ENCODE measurements at regions not wholly inside any gene's neighbourhood (a gene's known extent, or its start where the extent isn't known, plus 50 kb on each side); places are given as distances from the start of the nearest gene placed in this dataset.

DNA sequence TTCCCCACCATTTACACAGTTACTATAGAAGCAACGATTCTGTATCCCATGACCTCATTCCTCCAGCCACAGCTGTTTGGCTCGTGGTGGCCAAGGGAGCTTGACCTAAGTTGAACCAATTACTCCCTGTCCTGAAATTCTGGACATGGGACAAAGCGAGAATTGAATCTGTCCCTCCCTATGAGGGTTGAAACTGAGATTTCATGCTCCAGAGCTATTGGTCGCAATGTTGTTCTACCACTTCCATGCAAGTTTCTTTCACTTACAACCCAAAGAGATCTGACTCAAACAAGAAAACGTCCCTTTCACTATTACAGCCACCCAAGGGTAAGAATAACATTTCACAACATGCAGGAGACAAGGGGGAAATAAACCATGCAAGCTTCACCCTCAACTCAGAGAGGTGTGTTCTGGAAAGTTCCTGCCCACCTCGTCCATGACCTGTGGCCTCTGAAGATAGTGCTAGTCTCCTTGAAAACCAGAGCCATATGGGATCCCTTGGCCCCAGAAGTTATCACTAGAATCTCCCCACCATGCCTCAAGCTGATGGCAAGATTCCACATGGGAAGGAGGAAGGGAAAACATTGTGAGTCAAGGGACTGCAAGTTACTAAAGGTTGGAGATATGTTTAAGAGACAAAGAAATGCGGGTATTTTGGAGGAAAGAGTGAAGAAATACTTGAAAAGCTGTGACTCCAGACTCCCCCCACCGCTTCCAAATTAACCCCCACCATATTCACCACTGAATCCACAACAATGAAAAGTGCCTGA, 74.5 kb upstream of the SRSF6 start:
- no peaks in the 10 kb centered on the region for H3K79me2 ChIP-seq (replicated peaks; ENCODE audit: insufficient read depth)
- H3K9me2 ChIP-seq (ENCODE audit: insufficient read depth) = no peaks in the 10 kb centered on the region
- no peak overlapping the region for H3K4me2 ChIP-seq
- ATAC-seq (no peak), DNase-seq (ENCODE audit: low spot score) (no peak)
- H3K36me3 ChIP-seq (ENCODE audit: insufficient read depth) = no peaks in the 10 kb centered on the region; the same call in 1 of the 2 replicates
- H3K9me3 Mint-ChIP-seq = peaks cover 92% of the 10 kb centered on the region
- no peak overlapping the region for H3K4me3 Mint-ChIP-seq
- peaks cover 19% of the 10 kb centered on the region for H3K36me3 Mint-ChIP-seq (ENCODE audit: low read depth)
- no peak overlapping the region for H3K4me3 ChIP-seq
- H3K27ac ChIP-seq (ENCODE audit: low read depth) = no peak overlapping the region
- H3K27me3 Mint-ChIP-seq (ENCODE audit: insufficient read depth, low read depth, poor library complexity) = peaks cover 3% of the 10 kb centered on the region
- H3K27ac Mint-ChIP-seq = no peak overlapping the region
- no peaks in the 10 kb centered on the region for H3K4me1 ChIP-seq (ENCODE audit: insufficient read depth)
- TF ChIP-seq NANOG (IDR thresholded peaks at IDR 0.05; ENCODE audit: borderline replicate concordance) (no peak), POLR2AphosphoS5 (IDR thresholded peaks at IDR 0.05; ENCODE audit: low read depth) (no peak), JUNB (IDR thresholded peaks at IDR 0.05; ENCODE audit: unreplicated experiment) (no peak), CREB1 (CRISPR knock-in tag; IDR thresholded peaks at IDR 0.05; ENCODE audit: low read depth) (no peak), ZNF331 (CRISPR knock-in tag; IDR thresholded peaks at IDR 0.05; ENCODE audit: low read depth) (no peak), ZNF114 (CRISPR knock-in tag; IDR thresholded peaks at IDR 0.05) (no peak), EZH2phosphoT487 (IDR thresholded peaks at IDR 0.05; ENCODE audit: unreplicated experiment) (no peak), EZH2 (IDR thresholded peaks at IDR 0.05; ENCODE audit: low read depth, unreplicated experiment) (no peak), STAT1 (IDR thresholded peaks at IDR 0.05; ENCODE audit: unreplicated experiment) (no peak)
- TF ChIP-seq, protein P1, sequence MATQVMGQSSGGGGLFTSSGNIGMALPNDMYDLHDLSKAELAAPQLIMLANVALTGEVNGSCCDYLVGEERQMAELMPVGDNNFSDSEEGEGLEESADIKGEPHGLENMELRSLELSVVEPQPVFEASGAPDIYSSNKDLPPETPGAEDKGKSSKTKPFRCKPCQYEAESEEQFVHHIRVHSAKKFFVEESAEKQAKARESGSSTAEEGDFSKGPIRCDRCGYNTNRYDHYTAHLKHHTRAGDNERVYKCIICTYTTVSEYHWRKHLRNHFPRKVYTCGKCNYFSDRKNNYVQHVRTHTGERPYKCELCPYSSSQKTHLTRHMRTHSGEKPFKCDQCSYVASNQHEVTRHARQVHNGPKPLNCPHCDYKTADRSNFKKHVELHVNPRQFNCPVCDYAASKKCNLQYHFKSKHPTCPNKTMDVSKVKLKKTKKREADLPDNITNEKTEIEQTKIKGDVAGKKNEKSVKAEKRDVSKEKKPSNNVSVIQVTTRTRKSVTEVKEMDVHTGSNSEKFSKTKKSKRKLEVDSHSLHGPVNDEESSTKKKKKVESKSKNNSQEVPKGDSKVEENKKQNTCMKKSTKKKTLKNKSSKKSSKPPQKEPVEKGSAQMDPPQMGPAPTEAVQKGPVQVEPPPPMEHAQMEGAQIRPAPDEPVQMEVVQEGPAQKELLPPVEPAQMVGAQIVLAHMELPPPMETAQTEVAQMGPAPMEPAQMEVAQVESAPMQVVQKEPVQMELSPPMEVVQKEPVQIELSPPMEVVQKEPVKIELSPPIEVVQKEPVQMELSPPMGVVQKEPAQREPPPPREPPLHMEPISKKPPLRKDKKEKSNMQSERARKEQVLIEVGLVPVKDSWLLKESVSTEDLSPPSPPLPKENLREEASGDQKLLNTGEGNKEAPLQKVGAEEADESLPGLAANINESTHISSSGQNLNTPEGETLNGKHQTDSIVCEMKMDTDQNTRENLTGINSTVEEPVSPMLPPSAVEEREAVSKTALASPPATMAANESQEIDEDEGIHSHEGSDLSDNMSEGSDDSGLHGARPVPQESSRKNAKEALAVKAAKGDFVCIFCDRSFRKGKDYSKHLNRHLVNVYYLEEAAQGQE (IDR thresholded peaks at IDR 0.05; ENCODE audit: unreplicated experiment) = no peak
- TF ChIP-seq, protein P2, sequence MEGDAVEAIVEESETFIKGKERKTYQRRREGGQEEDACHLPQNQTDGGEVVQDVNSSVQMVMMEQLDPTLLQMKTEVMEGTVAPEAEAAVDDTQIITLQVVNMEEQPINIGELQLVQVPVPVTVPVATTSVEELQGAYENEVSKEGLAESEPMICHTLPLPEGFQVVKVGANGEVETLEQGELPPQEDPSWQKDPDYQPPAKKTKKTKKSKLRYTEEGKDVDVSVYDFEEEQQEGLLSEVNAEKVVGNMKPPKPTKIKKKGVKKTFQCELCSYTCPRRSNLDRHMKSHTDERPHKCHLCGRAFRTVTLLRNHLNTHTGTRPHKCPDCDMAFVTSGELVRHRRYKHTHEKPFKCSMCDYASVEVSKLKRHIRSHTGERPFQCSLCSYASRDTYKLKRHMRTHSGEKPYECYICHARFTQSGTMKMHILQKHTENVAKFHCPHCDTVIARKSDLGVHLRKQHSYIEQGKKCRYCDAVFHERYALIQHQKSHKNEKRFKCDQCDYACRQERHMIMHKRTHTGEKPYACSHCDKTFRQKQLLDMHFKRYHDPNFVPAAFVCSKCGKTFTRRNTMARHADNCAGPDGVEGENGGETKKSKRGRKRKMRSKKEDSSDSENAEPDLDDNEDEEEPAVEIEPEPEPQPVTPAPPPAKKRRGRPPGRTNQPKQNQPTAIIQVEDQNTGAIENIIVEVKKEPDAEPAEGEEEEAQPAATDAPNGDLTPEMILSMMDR (conservative IDR thresholded peaks at IDR 0.05; ENCODE audit: low read depth in 2 of 2) = no peak
- TF ChIP-seq, protein P3, sequence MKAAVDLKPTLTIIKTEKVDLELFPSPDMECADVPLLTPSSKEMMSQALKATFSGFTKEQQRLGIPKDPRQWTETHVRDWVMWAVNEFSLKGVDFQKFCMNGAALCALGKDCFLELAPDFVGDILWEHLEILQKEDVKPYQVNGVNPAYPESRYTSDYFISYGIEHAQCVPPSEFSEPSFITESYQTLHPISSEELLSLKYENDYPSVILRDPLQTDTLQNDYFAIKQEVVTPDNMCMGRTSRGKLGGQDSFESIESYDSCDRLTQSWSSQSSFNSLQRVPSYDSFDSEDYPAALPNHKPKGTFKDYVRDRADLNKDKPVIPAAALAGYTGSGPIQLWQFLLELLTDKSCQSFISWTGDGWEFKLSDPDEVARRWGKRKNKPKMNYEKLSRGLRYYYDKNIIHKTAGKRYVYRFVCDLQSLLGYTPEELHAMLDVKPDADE (IDR thresholded peaks at IDR 0.05) = no peak
- TF ChIP-seq, protein P4, sequence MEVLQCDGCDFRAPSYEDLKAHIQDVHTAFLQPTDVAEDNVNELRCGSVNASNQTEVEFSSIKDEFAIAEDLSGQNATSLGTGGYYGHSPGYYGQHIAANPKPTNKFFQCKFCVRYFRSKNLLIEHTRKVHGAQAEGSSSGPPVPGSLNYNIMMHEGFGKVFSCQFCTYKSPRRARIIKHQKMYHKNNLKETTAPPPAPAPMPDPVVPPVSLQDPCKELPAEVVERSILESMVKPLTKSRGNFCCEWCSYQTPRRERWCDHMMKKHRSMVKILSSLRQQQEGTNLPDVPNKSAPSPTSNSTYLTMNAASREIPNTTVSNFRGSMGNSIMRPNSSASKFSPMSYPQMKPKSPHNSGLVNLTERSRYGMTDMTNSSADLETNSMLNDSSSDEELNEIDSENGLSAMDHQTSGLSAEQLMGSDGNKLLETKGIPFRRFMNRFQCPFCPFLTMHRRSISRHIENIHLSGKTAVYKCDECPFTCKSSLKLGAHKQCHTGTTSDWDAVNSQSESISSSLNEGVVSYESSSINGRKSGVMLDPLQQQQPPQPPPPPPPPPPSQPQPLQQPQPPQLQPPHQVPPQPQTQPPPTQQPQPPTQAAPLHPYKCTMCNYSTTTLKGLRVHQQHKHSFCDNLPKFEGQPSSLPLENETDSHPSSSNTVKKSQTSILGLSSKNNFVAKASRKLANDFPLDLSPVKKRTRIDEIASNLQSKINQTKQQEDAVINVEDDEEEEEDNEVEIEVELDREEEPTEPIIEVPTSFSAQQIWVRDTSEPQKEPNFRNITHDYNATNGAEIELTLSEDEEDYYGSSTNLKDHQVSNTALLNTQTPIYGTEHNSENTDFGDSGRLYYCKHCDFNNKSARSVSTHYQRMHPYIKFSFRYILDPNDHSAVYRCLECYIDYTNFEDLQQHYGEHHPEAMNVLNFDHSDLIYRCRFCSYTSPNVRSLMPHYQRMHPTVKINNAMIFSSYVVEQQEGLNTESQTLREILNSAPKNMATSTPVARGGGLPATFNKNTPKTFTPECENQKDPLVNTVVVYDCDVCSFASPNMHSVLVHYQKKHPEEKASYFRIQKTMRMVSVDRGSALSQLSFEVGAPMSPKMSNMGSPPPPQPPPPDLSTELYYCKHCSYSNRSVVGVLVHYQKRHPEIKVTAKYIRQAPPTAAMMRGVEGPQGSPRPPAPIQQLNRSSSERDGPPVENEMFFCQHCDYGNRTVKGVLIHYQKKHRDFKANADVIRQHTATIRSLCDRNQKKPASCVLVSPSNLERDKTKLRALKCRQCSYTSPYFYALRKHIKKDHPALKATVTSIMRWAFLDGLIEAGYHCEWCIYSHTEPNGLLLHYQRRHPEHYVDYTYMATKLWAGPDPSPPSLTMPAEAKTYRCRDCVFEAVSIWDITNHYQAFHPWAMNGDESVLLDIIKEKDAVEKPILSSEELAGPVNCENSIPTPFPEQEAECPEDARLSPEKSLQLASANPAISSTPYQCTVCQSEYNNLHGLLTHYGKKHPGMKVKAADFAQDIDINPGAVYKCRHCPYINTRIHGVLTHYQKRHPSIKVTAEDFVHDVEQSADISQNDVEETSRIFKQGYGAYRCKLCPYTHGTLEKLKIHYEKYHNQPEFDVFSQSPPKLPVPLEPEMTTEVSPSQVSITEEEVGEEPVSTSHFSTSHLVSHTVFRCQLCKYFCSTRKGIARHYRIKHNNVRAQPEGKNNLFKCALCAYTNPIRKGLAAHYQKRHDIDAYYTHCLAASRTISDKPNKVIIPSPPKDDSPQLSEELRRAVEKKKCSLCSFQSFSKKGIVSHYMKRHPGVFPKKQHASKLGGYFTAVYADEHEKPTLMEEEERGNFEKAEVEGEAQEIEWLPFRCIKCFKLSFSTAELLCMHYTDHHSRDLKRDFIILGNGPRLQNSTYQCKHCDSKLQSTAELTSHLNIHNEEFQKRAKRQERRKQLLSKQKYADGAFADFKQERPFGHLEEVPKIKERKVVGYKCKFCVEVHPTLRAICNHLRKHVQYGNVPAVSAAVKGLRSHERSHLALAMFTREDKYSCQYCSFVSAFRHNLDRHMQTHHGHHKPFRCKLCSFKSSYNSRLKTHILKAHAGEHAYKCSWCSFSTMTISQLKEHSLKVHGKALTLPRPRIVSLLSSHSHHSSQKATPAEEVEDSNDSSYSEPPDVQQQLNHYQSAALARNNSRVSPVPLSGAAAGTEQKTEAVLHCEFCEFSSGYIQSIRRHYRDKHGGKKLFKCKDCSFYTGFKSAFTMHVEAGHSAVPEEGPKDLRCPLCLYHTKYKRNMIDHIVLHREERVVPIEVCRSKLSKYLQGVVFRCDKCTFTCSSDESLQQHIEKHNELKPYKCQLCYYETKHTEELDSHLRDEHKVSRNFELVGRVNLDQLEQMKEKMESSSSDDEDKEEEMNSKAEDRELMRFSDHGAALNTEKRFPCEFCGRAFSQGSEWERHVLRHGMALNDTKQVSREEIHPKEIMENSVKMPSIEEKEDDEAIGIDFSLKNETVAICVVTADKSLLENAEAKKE (CRISPR knock-in tag; IDR thresholded peaks at IDR 0.05) = no peak
- no peak overlapping the region for H2AFZ ChIP-seq
- H3F3A ChIP-seq (replicated peaks; ENCODE audit: low read depth) = no peaks in the 10 kb centered on the region
- no peaks in the 10 kb centered on the region for H3K27me3 ChIP-seq (ENCODE audit: insufficient read depth)
- no peaks in the 10 kb centered on the region for H4K20me1 ChIP-seq (replicated peaks; ENCODE audit: insufficient read depth)
- H3K4me1 Mint-ChIP-seq = no peaks in the 10 kb centered on the region

Measured in GM23338 (cell line).